ENCODE measurements at regions not wholly inside any gene's neighbourhood (a gene's known extent, or its start where the extent isn't known, plus 50 kb on each side); places are given as distances from the start of the nearest gene placed in this dataset.

GRCh38 chr20:22974354-22974753 is 60.8 kb upstream of the SSTR4 start:
- H3K4me3 ChIP-seq (ENCODE audit: low read depth in 1 of 3, low read length in 3 of 3): no peak overlapping the region
- peaks cover 0 to 7% (median 0%) of the 10 kb centered on the region in 4 donors for H3K27me3 ChIP-seq (ENCODE audit: control insufficient read depth in 4 of 4, insufficient read depth in 4 of 4, low read length in 3 of 4)
- no peaks in the 10 kb centered on the region for H3K9me3 ChIP-seq (ENCODE audit: control insufficient read depth in 4 of 4, low read length in 3 of 4)
- H3K4me1 ChIP-seq (ENCODE audit: control insufficient read depth in 4 of 4, insufficient read depth in 4 of 4, low read length in 3 of 4): no peaks in the 10 kb centered on the region
- no peak for DNase-seq (ENCODE audit: low spot score)
- no peak overlapping the region for H3K9ac ChIP-seq (ENCODE audit: low read depth in 1 of 2, low read length in 2 of 2)
- TF ChIP-seq JUND (IDR thresholded peaks at IDR 0.05) (no peak), CTCF (IDR thresholded peaks at IDR 0.05; ENCODE audit: low read depth, low read length, missing input control) (peak; percentile 49), ATF3 (IDR thresholded peaks at IDR 0.05) (no peak), GABPA (IDR thresholded peaks at IDR 0.05 in 1 of 2, conservative IDR thresholded peaks at IDR 0.05 in 1 of 2) (no peak), RAD21 (IDR thresholded peaks at IDR 0.05) (peak; percentile 65 to 69), MAX (IDR thresholded peaks at IDR 0.05) (no peak), SP1 (IDR thresholded peaks at IDR 0.05) (no peak), FOXA2 (IDR thresholded peaks at IDR 0.05) (no peak)
- H3K36me3 ChIP-seq (ENCODE audit: control insufficient read depth in 4 of 4, insufficient read depth in 3 of 4, low read depth in 1 of 4, low read length in 3 of 4): no peaks in the 10 kb centered on the region
- WGBS: 14% methylated on average over 1 of the region's 1 CpG
- H3K27ac ChIP-seq (ENCODE audit: low read depth in 1 of 2, low read length in 2 of 2): no peak overlapping the region

- no peak overlapping the region for H3K4me3 ChIP-seq (ENCODE audit: low read depth in 1 of 3, low read length in 3 of 3)
- no peak overlapping the region for H3K27ac ChIP-seq (ENCODE audit: low read depth in 1 of 2, low read length in 2 of 2)
- H3K9me3 ChIP-seq (ENCODE audit: control insufficient read depth in 4 of 4, low read length in 3 of 4): no peaks in the 10 kb centered on the region
- DNase-seq (ENCODE audit: low spot score): no peak
- no peaks in the 10 kb centered on the region for H3K36me3 ChIP-seq (ENCODE audit: control insufficient read depth in 4 of 4, insufficient read depth in 3 of 4, low read depth in 1 of 4, low read length in 3 of 4)
- H3K9ac ChIP-seq (ENCODE audit: low read depth in 1 of 2, low read length in 2 of 2): no peak overlapping the region
- 62% methylated on average over 4 of the region's 4 CpGs for WGBS
- peaks cover 0 to 7% (median 2%) of the 10 kb centered on the region in 4 donors for H3K27me3 ChIP-seq (ENCODE audit: control insufficient read depth in 4 of 4, insufficient read depth in 4 of 4, low read length in 3 of 4)
- TF ChIP-seq MAX (IDR thresholded peaks at IDR 0.05) (no peak), ATF3 (IDR thresholded peaks at IDR 0.05) (no peak), JUND (IDR thresholded peaks at IDR 0.05) (no peak), CTCF (IDR thresholded peaks at IDR 0.05; ENCODE audit: low read depth, low read length, missing input control) (no peak), TAF1 (conservative IDR thresholded peaks at IDR 0.05) (no peak), GABPA (IDR thresholded peaks at IDR 0.05 in 1 of 2, conservative IDR thresholded peaks at IDR 0.05 in 1 of 2) (no peak), NR2F2 (IDR thresholded peaks at IDR 0.05) (no peak), EGR1 (IDR thresholded peaks at IDR 0.05; ENCODE audit: low read depth in 2 of 2) (no peak), SP1 (IDR thresholded peaks at IDR 0.05) (no peak), RXRA (IDR thresholded peaks at IDR 0.05) (no peak), HNF4G (IDR thresholded peaks at IDR 0.05) (no peak), RAD21 (IDR thresholded peaks at IDR 0.05) (no peak), FOXA1 (IDR thresholded peaks at IDR 0.05) (no peak), REST (IDR thresholded peaks at IDR 0.05) (no peak)
- no peaks in the 10 kb centered on the region for H3K4me1 ChIP-seq (ENCODE audit: control insufficient read depth in 4 of 4, insufficient read depth in 4 of 4, low read length in 3 of 4)
These were observed 57.9 kb upstream of the SSTR4 start for GRCh38 chr20:22977047-22977785.
